SK-N-SH (cell line): ENCODE measurements at regions not wholly inside any gene's neighbourhood (a gene's known extent, or its start where the extent isn't known, plus 50 kb on each side); places are given as distances from the start of the nearest gene placed in this dataset.

Source experiments
- CHD2 ChIP-seq: fragments of 150-350 bp; IDR thresholded peaks from 2 replicates; pipeline ENCODE4 v1.6.1; 2018; ENCODE audit warnings: low read length; ENCODE audit not compliant: partially characterized antibody
- EP300 ChIP-seq, 2 experiments: IDR thresholded peaks; 2 replicates each; pipeline versions ENCODE4 v1.4.0 to v1.6.1; 2012; ENCODE audit warnings: borderline replicate concordance in 1 of 2, low read depth in 1 of 2, low read length in 1 of 2
- EZH2phosphoT487 ChIP-seq: fragments of 200-600 bp; sonication (generic); IDR thresholded peaks from 2 replicates; pipeline ENCODE4 v1.6.1; 2017; ENCODE audit warnings: low read depth, mixed run types, mild to moderate bottlenecking, antibody characterized with exemption, moderate library complexity, borderline replicate concordance
- GATA2 ChIP-seq: sonication (generic); formaldehyde crosslinking; IDR thresholded peaks from 2 replicates; pipeline ENCODE4 v1.5.0; 2020; ENCODE audit warnings: mild to moderate bottlenecking, missing genetic modification reagents
- JUND ChIP-seq: IDR thresholded peaks from 2 replicates; pipeline ENCODE4 v1.4.0; 2012
- NRF1 ChIP-seq: IDR thresholded peaks from 2 replicates; pipeline ENCODE4 v1.6.1; 2012; ENCODE audit warnings: low read depth, mild to moderate bottlenecking, low read length
- POLR2AphosphoS5 ChIP-seq: IDR thresholded peaks from 2 replicates; pipeline ENCODE4 v1.6.1; 2012; ENCODE audit warnings: low read depth, low read length
- RAD21 ChIP-seq: IDR thresholded peaks from 2 replicates; pipeline ENCODE4 v1.6.1; 2012; ENCODE audit warnings: mild to moderate bottlenecking, low read length
- RCOR1 ChIP-seq: fragments of 150-350 bp; IDR thresholded peaks from 2 replicates; pipeline ENCODE4 v1.6.1; 2017; ENCODE audit warnings: antibody characterized with exemption, low read length
- TAF1 ChIP-seq: IDR thresholded peaks from 2 replicates; pipeline ENCODE4 v1.6.1; 2012; ENCODE audit warnings: low read depth, mild to moderate bottlenecking, low read length, moderate library complexity, borderline replicate concordance
- TCF12 ChIP-seq: IDR thresholded peaks from 2 replicates; pipeline ENCODE4 v1.4.0; 2012
- TF ChIP-seq, protein P1 (sequence below): fragments of 200-600 bp; sonication (generic); IDR thresholded peaks from 2 replicates; pipeline ENCODE4 v1.6.1; 2017; ENCODE audit warnings: antibody characterized with exemption, mild to moderate bottlenecking, moderate library complexity
- TF ChIP-seq, protein P2 (sequence below): IDR thresholded peaks from 2 replicates; pipeline ENCODE4 v1.4.0; 2012; ENCODE audit warnings: low read depth

DNA sequence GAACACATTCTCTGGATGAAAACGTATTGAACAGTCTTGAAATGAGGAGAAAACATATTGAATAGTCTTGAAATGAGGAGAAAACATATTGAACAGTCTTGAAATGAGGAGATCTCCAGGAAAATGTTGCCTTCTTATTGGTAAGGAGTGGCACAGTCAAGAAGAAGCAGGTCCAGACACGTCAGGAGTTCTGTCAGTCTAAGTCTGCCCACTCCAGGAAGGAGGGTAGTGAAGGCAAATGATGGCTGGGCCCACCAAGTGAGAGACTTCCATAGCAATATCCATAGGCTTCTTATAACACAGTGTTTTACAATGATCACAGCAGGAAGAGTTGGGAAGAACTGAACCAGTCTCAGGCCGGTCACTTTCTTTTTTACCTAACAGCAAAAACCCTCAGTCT lies 316.2 kb downstream of the ETAA1 start:
- no peak for TF ChIP-seq EZH2phosphoT487
- no peak for TF ChIP-seq POLR2AphosphoS5
- no peak for TF ChIP-seq RCOR1
- no peak for TF ChIP-seq JUND
- TF ChIP-seq, protein P1, sequence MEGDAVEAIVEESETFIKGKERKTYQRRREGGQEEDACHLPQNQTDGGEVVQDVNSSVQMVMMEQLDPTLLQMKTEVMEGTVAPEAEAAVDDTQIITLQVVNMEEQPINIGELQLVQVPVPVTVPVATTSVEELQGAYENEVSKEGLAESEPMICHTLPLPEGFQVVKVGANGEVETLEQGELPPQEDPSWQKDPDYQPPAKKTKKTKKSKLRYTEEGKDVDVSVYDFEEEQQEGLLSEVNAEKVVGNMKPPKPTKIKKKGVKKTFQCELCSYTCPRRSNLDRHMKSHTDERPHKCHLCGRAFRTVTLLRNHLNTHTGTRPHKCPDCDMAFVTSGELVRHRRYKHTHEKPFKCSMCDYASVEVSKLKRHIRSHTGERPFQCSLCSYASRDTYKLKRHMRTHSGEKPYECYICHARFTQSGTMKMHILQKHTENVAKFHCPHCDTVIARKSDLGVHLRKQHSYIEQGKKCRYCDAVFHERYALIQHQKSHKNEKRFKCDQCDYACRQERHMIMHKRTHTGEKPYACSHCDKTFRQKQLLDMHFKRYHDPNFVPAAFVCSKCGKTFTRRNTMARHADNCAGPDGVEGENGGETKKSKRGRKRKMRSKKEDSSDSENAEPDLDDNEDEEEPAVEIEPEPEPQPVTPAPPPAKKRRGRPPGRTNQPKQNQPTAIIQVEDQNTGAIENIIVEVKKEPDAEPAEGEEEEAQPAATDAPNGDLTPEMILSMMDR = no peak
- TF ChIP-seq RAD21 = no peak
- no peak for TF ChIP-seq TAF1
- no peak for TF ChIP-seq CHD2
- no peak for TF ChIP-seq GATA2 (CRISPR knock-in tag)
- no peak for TF ChIP-seq TCF12
- TF ChIP-seq NRF1 = no peak
- no peak for TF ChIP-seq EP300 (IDR thresholded peaks at IDR 0.05; ENCODE audit: borderline replicate concordance in 1 of 2, low read depth in 1 of 2, low read length in 1 of 2)
- TF ChIP-seq, protein P2, sequence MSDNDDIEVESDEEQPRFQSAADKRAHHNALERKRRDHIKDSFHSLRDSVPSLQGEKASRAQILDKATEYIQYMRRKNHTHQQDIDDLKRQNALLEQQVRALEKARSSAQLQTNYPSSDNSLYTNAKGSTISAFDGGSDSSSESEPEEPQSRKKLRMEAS = no peak
